Panc1 (cell line): ENCODE measurements at regions not wholly inside any gene's neighbourhood (a gene's known extent, or its start where the extent isn't known, plus 50 kb on each side); places are given as distances from the start of the nearest gene placed in this dataset.
"Not testable (repeated sequence)": the region's sequence is repeated elsewhere in the genome, so short reads cannot be mapped to it uniquely, and the experiment has no call there.

ENCODE experiments used
- ATAC-seq: fragments of 200-7000 bp; cut with Tn5 transposase; 2 replicates; pipeline ENCODE4 v1.9.1; 2020; ENCODE audit warnings: mild to moderate bottlenecking, moderate library complexity
- BruUV-seq: library from RNA; stranded (reverse); fragments of 400-500 nt; replicated peaks from 2 replicates; lab custom pipeline; 2021; lab: Mats Ljungman, UMichigan
- CTCF ChIA-PET: fragments of 300-600 bp; sonication (Branson Sonifier 250); formaldehyde crosslinking; loops from one replicate; lab custom pipeline; 2022; ENCODE audit warnings: antibody characterized with exemption; lab: Charles Lee
- POLR2A ChIA-PET: fragments of 300-600 bp; sonication (Branson Sonifier 250); formaldehyde crosslinking; loops from one replicate; lab custom pipeline; 2022; ENCODE audit warnings: antibody characterized with exemption; lab: Charles Lee
- DNase-seq: peaks from one replicate; pipeline ENCODE4 v3.0.0-alpha.2; 2010; ENCODE audit warnings: low read depth, low spot score
- H3K27ac ChIP-seq: 2 replicates; pipeline ENCODE4 v1.5.1; 2011; ENCODE audit warnings: mild to moderate bottlenecking, low read length, inconsistent platforms
- H3K27me3 ChIP-seq: fragments of 200-500 bp; sonication (Bioruptor generic); 2 replicates; pipeline ENCODE4 v1.6.0; 2014; ENCODE audit warnings: low read length, inconsistent platforms; ENCODE audit not compliant: control insufficient read depth, insufficient read depth
- H3K36me3 ChIP-seq: fragments of 200-500 bp; sonication (Bioruptor generic); 2 replicates; pipeline ENCODE4 v1.5.1; 2014; ENCODE audit warnings: inconsistent platforms, mild to moderate bottlenecking, low read length, moderate library complexity; ENCODE audit not compliant: control insufficient read depth, insufficient read depth
- H3K4me1 ChIP-seq: 2 replicates; pipeline ENCODE4 v1.5.1; 2011; ENCODE audit warnings: inconsistent platforms, mild to moderate bottlenecking, low read length, moderate library complexity; ENCODE audit not compliant: control insufficient read depth, insufficient read depth
- H3K4me3 ChIP-seq, 2 experiments: 2 replicates each; pipeline ENCODE4 v1.5.1; 2011 to 2012; ENCODE audit warnings: low read depth in 2 of 2, low read length in 2 of 2, mild to moderate bottlenecking in 2 of 2, inconsistent platforms in 1 of 2, moderate library complexity in 1 of 2
- H3K9me3 ChIP-seq: fragments of 200-500 bp; sonication (Bioruptor generic); 2 replicates; pipeline ENCODE4 v1.5.1; 2014; ENCODE audit warnings: low read depth, mild to moderate bottlenecking, inconsistent platforms, low read length, moderate library complexity; ENCODE audit not compliant: control insufficient read depth, insufficient read depth
- CTCF ChIP-seq: fragments of 450-650 bp; IDR thresholded peaks from 2 replicates; pipeline ENCODE4 v1.5.1; 2017; ENCODE audit warnings: mild to moderate bottlenecking
- POLR2AphosphoS5 ChIP-seq: IDR thresholded peaks from 2 replicates; pipeline ENCODE4 v1.6.1; 2012; ENCODE audit warnings: mild to moderate bottlenecking, low read depth, low read length, moderate library complexity
- REST ChIP-seq, 2 experiments: IDR thresholded peaks; 2 replicates each; pipeline ENCODE4 v1.6.1; 2011 to 2012; ENCODE audit warnings: low read depth in 2 of 2, control low read depth in 1 of 2, low read length in 1 of 2, mild to moderate bottlenecking in 1 of 2, moderate library complexity in 1 of 2; ENCODE audit not compliant: insufficient read depth in 1 of 2
- SIN3A ChIP-seq: IDR thresholded peaks from 2 replicates; pipeline ENCODE4 v1.6.1; 2012; ENCODE audit warnings: low read depth, mild to moderate bottlenecking, low read length, moderate library complexity, borderline replicate concordance; ENCODE audit not compliant: insufficient read depth
- TCF7L2 ChIP-seq: IDR thresholded peaks from 2 replicates; pipeline ENCODE4 v1.6.1; 2011; ENCODE audit warnings: mild to moderate bottlenecking, low read depth, low read length, inconsistent platforms
- in situ Hi-C: cut with HindIII; loops from 2 replicates; pipeline ENCODE4 v1.10.0; 2016; ENCODE audit warnings: low sequenced_read_pairs, low pct_unique_long_range_greater_than_20kb
- intact Hi-C: fragments of 100-400 bp; cut with micrococcal nuclease; formaldehyde crosslinking; loops from one replicate; pipeline ENCODE4 v1.10.0; 2022; ENCODE audit not compliant: unreplicated experiment

- CTCF ChIA-PET, result no interaction called here
- no peaks in the 10 kb centered on the region for H3K9me3 ChIP-seq
- no peak overlapping the region for H3K4me3 ChIP-seq
- H3K36me3 ChIP-seq, result no peaks in the 10 kb centered on the region
- no peak for DNase-seq
- H3K27me3 ChIP-seq, result no peaks in the 10 kb centered on the region
- H3K4me1 ChIP-seq, result no peaks in the 10 kb centered on the region
- BruUV-seq, result no TSS peak
- in situ Hi-C loops, result no loop called here
- POLR2A ChIA-PET, result no interaction called here
- H3K27ac ChIP-seq, result no peak overlapping the region
- TF ChIP-seq REST (IDR thresholded peaks at IDR 0.05; ENCODE audit: insufficient read depth in 1 of 2, low read depth in 2 of 2, low read length in 1 of 2) (no peak), SIN3A (no peak), TCF7L2 (no peak), POLR2AphosphoS5 (no peak), CTCF (no peak)
- intact Hi-C loops, result no loop called here
- ATAC-seq, result no peak
These were observed 288.2 kb downstream of the MIAT start for GRCh38 chr22:26945565-26945964.

- no peaks in the 10 kb centered on the region for H3K27me3 ChIP-seq
- BruUV-seq, result no TSS peak
- no peaks in the 10 kb centered on the region for H3K36me3 ChIP-seq
- TF ChIP-seq REST (IDR thresholded peaks at IDR 0.05; ENCODE audit: insufficient read depth in 1 of 2, low read depth in 2 of 2, low read length in 1 of 2) (peak; percentile 71 to 78), POLR2AphosphoS5 (no peak)
- ChIA-PET CTCF (no interaction called here), POLR2A (no interaction called here)
- no peak for DNase-seq
- no peak for ATAC-seq
- H3K4me1 ChIP-seq, result no peaks in the 10 kb centered on the region
- H3K9me3 ChIP-seq, result no peaks in the 10 kb centered on the region
- H3K4me3 ChIP-seq, result no peak overlapping the region
- H3K27ac ChIP-seq, result no peak overlapping the region
- intact Hi-C loops (no loop called here), in situ Hi-C loops (no loop called here)
These were observed 291.8 kb downstream of the MIAT start for GRCh38 chr22:26949193-26949592.

GRCh38 chr22:26951139-26951538 is 293.8 kb downstream of the MIAT start:
- H3K4me3 ChIP-seq, POLR2A ChIA-PET, H3K36me3 ChIP-seq, H3K27ac ChIP-seq, H3K9me3 ChIP-seq, H3K27me3 ChIP-seq, H3K4me1 ChIP-seq, ATAC-seq, in situ Hi-C loops, CTCF ChIA-PET, intact Hi-C loops, DNase-seq, BruUV-seq: not testable (repeated sequence)
